ENCODE measurements at regions not wholly inside any gene's neighbourhood (a gene's known extent, or its start where the extent isn't known, plus 50 kb on each side); places are given as distances from the start of the nearest gene placed in this dataset.
"Not testable (repeated sequence)": the region's sequence is repeated elsewhere in the genome, so short reads cannot be mapped to it uniquely, and the experiment has no call there.

DNA sequence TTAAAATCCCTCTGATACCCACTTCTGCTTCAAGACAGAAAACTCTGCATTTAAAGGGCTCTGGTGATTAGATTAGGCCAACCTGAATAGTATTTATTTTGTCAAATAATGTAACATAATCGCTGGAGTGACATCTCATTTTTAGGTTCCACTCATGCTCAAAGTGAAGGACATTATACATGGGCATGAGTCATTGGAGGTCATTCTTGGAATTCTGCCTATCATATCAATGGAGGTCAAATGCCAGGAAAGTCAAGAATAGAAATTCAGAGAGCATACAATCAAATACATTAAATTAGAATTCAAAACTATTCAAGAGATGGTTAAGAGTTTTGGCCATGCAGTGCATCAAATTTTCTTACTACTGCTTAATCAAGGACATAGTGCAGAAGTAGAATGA, 50.8 kb upstream of the PRSS1 start:
- DNase-seq (ENCODE audit: low read depth) = no peak

DNA sequence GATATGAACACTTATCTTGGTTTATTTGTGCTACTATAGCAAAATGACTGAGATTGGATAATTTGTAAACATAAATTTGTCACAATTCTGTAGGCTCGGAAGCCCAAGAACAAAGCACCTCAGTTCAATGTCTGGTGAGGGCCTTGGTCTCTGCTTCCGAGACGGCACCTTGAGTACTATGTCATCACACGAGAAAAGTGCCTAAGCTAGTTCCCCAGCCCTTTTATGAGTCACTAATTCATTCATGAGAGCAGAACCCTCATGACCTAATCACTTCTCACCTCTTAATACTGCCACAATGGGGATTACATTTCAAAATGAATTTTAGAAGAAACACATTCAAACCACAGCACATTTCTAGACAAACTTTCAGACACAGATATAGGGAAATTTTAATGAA, 52.0 kb upstream of the PRSS1 start:
- DNase-seq (ENCODE audit: low read depth) = no peak

DNA sequence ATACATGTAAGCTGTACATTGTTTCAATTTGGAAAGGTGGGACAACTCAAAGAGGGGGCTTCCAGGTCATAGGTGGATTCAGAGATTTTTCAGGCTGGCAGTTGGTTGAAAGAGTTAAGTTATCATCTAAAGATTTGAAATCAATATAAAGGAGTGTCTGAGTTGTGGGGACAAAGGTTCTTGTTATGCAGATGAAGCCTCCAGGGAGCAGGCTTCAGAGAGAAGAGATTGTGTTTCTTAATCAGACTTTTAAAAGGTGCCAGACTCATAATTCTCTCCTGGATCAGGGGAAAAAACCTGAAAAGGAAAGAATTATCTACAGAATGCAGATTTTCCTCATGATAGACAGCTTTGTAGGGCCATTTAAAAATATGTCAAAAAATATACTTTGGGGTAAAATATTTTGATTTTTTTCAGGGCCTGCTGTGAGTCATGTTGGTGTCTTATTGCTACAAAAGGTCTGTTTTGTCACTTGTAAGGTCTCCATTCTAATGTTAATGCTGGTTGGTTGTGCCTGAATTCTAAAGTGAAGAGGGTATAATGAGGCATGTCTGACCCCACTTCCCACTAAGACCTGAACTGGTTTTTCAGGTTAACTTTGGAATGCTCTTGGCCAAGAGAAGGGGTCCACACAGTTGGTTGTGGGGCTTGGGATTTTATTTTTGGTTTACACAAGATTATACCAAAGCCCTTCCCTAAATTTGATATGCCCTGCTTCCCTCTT, 52.7 kb upstream of the PRSS1 start:
- DNase-seq (ENCODE audit: low read depth) = no peak

DNA sequence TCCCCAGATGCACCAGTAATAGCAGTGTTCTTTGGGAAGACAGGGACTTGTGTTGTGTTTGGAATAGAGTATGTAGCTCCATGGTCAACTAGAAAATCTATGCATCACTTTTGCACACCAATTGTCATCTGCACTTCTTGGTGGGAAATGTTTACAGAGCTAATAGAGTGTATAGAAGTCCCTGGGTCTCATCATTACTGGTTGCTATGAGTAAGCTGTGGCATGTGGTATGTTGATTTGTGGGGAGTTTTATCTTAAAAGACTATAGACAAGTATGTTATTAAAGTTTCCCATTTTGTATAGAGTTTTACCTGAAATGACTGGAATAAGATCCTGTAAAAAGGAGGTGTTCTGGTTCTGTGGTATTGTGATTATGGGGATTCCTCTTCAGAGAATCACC, 55.4 kb upstream of the PRSS1 start:
- no peak for DNase-seq (ENCODE audit: low read depth)

DNA sequence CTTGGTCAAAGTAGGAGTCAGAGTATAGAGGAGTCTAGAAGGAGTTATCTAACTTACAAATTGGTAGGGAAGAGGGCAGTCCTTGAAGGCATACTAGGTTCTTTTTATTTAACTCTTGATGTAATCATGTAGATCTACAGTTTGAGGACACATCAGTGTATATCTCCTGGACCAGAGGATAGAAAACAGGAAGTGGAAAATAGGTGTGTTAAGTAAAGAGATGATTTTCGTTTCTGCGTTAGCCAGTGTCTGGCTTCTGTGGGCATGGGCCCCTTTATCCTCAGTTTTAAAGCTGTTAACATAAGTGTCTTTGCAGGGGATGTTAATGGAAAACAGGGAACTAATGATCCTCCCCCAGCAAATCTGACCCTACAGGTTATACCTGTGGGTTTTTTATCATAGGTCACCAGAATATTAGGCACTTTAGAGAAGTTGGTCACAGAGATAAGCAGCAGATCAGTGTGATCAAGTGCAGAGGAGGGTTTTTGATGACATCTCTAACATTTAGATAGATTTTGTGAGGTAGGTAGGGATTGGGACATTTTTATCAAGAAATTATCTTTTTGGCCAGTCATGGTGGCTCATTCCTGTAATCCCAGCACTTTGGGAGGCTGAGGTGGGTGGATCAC, 58.6 kb upstream of the PRSS1 start:
- no peak for DNase-seq (ENCODE audit: low read depth)

DNA sequence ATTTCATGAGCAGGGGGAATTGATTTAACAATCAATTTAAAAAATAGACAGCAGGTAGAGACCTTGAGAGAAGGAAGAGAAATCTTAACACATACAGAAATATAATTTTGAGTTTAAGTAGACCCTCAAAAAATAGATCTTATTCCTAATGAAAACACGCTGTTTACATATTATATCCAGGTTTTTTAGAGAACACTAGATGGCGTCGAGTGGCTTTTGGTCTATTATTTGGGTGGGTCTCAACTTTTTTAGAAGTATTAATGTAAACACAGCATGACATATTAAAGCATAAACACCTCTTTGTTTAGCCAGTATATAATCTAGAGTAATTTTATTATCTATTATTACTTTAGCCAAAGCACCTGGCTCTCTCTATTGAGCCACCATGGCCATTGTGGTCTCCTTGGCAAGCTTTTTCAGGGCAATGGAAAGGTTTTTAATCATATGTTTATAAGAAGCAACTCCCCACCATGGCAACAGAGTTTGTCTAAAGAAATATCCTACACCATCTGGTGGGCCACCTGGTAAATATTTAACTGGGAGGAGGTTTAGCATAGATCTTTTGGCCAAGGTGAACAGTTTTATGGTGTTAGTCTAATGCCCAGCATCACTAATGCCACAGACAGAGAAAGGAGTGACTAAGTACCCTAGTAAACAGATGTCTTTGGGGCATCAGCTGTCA, 59.7 kb upstream of the PRSS1 start:
- no peak for DNase-seq (ENCODE audit: low read depth)

DNA sequence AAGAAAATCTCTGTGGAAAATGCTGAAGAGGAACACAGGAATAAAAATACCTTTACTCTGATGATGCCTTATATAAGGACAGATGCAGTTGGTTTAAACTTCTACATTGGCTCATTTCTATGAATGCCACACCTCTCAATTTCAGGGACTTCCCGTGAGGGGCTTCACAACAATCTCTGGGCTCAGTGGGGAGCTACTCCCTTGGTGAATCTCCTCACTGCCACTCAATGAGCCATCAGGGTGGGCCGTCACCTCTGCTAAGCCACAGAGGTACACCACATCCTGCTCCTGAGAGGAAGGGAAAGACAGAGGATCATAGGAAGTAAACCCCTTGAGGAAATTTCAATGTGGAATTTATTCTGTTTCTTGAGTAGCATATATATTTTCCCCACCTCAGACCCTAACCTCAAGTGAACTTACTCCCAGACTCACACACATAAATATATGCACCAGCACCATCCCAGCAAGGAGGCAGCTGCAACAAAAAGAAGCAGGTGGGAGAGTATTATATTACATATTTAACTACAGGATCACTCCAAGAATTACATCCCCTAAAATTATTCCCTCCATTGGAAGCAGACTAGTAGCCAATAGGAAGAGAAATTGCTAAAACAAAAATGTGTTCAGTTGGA, 63.3 kb upstream of the PRSS1 start:
- DNase-seq (ENCODE audit: low read depth) = no peak

DNA sequence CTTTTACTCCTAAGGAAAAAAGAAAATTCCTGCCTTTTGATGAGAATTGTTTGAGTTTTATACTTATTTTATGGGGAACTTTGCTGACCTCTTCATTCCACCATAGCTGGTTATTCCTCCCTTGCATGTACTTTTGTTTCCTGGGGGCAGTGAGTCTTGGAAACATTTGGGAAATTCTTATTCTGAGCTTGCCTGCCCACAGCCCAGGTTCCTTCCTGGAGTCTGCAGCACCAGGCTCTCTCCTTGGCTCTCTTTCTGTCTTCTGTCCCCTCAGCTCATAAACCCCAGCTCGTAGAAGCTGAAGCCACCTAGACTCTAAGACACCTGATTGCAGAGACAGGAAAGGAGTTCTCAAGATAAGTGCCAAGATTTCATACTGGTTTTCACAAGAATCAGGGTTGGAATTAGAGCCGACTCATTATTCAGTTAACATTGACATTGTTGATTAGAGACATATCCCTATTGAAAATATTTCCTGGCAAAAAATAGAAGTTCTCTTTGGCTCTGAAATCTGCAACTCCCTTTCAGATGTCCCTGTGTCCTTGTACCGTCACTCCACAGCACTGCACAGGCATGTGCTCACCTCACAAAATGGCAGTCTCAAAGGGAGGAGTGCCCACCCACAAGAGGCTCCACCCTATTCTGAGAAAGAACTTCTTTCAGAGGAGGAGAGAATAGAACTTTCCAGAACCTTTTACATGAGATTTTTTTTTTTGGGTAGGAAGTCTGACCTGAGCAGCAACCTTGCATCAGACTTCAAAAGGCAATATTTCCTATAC, 67.8 kb upstream of the PRSS1 start:
- no peak for DNase-seq (ENCODE audit: low read depth)

DNA sequence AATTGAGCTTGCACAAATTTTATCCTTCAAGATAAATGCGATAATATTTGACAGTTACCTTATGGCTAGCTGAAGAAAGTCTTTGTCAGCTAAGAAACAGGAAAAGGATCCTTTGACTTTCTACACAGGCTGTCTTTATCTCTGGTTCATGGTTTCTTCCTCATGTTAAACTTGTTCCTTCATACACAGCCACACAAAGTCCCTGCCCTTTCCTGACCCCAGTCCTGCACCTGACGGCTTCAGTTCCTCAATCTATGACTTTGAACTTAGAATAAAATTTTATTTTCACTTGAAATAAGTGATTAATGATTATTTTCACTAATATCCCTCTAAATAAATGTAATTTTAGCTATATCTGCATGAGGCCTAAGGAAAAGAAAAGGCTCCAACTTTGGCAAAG, 77.8 kb upstream of the PRSS1 start:
- no peak for DNase-seq (ENCODE audit: low read depth)

DNA sequence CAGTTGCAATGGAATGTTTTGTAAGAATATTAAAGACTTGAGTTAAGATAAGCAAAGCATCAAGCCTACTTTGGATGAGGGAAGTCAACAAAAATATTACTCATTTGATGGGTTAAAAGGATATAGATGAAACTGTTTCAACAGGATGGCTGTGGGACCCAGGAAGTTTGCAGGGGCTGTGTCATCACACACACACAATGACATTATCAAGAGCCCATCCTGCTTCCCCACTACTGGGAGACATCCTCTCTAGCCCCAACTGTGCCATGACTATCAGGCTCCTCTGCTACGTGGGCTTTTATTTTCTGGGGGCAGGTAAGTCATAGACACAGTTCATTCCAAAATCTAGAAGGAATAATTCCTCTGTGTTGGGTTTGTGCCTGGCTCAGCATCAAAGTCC, 78.8 kb upstream of the PRSS1 start:
- DNase-seq (ENCODE audit: low read depth) = no peak

DNA sequence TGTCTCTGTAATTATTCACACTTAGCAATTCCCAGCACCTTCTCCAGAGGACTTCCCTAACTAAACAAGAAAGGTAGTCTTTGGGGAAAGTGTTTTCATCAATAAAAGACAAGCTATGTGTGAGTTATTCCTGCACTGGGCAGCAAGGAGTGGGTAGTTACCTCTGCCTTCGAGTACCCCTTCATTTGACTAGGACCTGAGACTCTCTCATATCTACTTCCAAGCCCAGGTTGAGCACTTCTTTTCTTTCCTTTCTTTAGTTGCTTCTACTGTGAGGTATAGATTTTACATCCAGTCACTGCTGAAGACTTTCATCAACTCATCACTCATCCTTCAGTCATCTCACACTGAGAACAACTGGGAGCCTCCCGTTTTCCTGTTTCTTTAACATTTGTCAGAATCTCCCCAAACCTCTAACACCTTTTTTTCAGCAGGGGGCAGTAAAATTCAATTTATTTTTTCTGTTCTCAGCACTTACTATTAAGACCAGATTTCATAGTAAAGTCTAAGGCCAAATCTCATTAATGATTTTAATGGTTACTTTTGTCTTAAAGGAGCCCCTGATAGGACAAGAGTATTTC, 80.1 kb upstream of the PRSS1 start:
- no peak for DNase-seq (ENCODE audit: low read depth)

DNA sequence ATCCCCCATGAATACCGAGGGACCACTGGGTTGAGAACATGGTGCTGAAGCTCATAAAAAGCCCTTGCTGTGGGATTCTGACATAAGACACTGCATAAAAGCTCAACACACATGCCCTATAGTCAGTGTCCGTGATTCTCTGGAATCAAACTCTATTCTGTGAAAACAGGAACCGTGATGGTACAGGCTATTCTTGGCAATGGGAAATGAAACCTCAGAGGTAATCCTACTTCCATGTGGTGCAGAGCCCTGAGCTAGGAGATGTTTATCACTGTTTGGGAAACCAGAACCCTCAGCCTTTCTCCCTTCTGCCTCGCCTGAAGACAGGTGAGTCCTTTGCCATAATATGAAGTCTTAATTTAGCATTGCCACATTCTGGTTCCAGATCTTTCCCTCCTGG, 80.8 kb upstream of the PRSS1 start:
- no peak for DNase-seq (ENCODE audit: low read depth)

DNA sequence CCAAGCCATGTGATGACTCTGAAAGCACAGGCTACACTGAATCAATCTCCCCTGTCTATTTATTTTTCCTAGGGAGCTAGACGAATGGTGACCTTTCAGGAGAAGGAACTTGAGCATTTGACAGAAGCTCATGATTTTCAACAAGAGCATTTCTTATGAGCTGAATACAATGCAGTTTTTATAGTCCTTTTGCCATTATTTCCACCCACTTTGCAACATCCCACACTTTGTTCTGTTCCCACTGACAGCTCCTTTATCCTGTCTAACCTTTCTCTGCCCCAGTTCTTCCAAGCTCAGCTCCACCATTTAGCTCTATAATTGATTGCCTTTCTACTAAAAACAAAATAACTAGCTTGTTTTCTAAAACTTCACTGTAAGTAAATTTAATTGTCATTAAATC, 91.9 kb upstream of the PRSS1 start:
- no peak for DNase-seq (ENCODE audit: low read depth)

DNA sequence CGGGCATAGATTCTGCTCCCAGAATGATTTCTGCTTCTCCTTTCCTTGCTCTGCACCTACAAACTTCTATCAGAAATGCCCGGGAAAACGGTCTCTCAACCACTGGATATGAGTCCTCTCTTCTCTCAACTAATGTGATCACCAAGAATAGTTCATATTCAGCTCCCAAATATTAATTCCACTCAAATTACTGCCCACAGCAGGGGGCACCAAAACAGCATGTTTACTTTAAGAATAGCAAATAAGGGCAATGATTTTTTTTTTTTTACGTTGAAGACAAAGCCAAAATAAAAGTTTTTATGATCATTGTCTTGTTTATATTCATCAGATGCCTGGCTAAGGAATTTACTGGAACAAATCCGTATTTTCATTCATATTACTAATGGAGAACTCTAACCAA, 94.9 kb upstream of the PRSS1 start:
- DNase-seq (ENCODE audit: low read depth) = no peak

DNA sequence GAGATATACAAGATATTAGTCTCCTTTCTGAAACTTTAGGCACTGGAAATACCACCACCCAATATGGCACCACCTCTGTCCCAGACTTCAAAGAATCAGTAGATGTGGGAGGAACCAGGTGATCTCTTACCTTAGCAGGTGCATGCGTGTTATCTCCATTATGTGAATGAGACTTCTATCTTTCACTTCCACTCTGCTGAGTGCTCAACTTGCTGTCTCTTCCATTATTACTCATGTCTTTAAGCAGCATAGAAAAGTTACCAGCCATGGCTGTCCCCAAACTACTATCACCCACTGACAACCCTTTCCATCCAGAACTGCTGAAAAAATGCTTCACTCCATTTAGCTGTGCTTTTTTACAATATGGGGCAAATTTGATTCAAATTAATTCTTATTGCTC, 101.5 kb upstream of the PRSS1 start:
- no peak for DNase-seq (ENCODE audit: low read depth)

DNA sequence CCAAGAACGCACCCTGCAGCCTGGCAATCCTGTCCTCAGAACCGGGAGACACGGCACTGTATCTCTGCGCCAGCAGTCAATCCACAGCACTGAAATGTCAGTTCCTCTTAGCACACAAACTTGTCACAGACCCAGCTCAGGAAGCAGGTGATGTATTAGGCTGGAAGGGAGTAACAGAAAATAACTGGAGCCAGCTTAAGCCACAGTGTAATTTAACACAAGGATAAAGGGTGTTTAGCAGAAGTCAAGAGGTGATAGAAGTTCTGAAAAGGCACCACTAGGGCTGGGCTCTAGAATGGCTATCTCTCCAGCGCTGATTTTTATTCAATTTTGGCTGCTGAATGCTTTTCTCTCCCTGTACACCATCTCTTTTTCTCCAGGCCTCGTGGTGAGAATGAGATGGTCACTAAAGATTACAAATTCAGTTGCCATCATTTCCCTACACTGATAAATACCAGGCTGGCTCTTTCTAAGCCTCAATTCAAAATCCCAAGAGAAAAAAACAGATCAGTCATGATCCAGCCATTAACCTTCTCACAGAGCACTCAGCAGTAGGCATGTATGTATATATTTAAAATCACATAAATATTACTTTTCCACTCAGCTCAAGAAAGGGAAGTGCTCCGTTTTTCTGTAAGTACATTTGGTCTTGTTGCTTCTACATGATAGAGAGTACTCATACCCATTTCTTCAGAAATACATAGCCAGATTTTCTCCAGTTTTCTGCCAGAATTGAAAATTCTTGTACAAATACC, 102.7 kb upstream of the PRSS1 start:
- no peak for DNase-seq (ENCODE audit: low read depth)

DNA sequence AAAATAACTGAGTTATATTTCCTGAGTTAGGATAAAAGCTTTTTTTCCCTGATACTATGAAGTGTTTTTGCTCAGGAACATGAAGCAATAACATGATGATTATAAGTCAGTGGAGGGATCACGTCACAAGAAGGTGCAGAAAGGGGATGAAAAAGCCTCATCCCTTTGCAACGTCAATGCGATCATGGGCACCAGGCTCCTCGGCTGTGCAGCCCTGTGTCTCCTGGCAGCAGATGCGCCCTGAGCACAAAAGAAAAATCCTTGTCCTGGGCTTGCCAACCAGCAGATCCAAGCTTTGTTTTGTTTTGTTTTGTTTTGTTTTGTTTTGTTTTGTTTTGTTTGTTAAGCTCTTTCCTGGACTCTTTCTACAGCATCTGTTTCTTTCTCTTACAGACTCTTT, 103.5 kb upstream of the PRSS1 start:
- no peak for DNase-seq (ENCODE audit: low read depth)

DNA sequence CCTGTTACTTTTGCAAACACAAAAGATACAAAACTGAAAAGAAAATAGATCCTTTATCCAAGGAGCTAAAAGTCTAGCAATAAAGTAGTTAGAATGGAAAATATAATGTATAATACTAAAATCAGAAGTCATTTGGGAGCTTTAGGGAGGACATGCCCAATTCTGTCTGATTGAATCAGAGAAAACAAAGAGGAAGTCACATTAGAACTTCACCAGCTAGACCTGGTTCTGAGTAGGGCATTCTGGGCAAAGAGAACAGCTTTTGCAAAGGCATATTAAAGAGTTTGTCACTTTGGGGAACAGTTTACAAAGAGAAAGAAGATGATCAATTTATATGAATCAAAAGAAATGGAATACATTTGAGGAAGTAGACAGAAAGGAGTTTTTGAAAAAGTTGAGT, 107.0 kb upstream of the PRSS1 start:
- DNase-seq (ENCODE audit: low read depth) = no peak

DNA sequence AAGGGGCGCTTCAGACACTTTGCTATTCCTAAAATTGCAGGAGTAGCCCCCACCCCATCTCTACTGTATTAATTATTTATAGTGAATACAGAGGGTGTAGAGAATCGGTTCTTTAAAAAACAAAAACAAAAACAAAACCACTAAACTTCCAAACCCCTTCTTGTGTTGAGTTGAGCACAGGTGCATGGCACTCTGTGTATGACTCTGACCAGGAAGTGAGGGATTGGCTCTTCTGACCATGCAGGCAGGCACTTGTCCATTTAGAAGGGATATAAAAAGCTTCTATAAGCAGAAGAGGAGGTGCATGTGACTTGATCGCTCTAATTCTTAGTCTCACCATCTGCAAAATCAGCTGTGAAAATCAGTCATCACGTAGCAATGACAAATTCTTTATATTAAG, 108.0 kb upstream of the PRSS1 start:
- not testable (repeated sequence) for DNase-seq (ENCODE audit: low read depth)

DNA sequence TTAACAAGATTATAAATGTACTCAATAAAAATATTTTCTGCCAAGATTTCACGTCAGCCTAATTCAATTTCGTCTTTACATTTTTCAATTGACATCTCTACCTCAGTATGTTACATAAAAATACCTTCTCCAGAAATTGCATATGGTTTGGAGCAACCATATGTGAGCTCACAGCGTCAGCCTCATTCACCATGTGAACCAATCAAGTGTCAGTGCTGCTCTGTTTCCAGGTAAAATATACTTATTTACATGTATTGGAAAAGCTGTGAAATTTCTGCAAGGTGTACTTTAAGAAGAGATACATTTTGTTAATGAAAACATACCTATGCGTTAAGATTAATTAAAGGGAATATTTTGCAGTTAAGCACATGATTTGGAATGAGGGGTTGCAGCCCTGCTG, 110.7 kb upstream of the PRSS1 start:
- DNase-seq (ENCODE audit: low read depth) = no peak

DNA sequence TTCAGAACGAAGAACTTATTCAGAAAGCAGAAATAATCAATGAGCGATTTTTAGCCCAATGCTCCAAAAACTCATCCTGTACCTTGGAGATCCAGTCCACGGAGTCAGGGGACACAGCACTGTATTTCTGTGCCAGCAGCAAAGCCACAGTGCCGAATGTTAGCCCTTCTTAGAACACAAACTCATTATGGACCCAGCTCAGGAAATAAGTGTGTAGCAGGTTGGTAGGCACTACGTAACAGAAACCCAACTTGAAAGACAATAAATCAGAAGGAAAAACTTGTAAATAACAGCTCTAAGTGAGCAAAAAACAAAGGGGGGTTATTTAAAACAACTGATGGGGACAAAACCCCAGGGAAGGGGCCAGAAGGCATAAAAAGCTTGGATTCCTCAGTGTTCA, 112.0 kb upstream of the PRSS1 start:
- DNase-seq (ENCODE audit: low read depth) = no peak

Data from stromal cell of bone marrow (primary cell).